CD4-positive, alpha-beta T cell treated with Interleukin-1 beta for 1 hour (primary cell): ENCODE measurements at regions not wholly inside any gene's neighbourhood (a gene's known extent, or its start where the extent isn't known, plus 50 kb on each side); places are given as distances from the start of the nearest gene placed in this dataset.
"Not testable (repeated sequence)": the region's sequence is repeated elsewhere in the genome, so short reads cannot be mapped to it uniquely, and the experiment has no call there.

Experiments used
- DNase-seq, 2 donors: peaks; one replicate each; pipeline ENCODE4 v3.0.0-alpha.2; 2020 to 2022

DNA sequence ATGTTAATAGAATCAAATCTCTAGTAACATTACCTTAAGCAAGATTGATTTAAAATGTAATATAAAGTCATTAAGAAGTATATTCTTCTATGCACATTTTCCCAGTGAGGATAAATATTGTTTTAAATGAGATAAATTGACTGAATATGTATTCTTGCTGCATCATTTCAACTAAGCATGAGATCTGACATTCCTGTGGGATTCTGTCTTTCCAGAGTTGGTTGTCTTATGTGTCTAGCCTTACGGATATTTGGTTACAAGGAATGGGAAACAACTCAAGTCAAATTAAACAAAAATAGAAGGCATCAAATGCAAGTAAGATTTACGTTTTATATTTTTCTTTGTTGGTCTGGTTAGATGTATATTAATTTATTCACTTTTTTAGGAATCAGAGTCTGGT is 287.5 kb downstream of the PTGER3 start:
- no peak for DNase-seq

DNA sequence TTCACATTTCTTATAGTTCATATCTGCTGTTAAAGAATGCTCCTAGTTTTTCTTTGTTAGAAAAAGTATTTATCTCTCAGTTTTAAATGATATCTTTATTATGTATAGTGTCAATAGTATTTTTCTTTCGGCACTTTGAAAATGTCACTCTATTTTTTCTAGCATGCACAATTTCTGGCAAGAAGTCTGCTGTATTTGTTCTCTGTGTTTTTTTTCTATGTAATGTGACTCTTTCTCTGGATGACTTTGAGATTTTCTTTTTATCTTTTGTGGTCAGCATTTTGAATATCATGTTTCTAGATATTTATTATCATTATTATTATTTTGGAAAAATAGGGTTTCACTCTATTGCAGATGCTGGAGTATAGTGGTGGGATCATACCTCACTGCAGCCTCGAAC is 285.2 kb downstream of the PTGER3 start:
- no peak for DNase-seq

DNA sequence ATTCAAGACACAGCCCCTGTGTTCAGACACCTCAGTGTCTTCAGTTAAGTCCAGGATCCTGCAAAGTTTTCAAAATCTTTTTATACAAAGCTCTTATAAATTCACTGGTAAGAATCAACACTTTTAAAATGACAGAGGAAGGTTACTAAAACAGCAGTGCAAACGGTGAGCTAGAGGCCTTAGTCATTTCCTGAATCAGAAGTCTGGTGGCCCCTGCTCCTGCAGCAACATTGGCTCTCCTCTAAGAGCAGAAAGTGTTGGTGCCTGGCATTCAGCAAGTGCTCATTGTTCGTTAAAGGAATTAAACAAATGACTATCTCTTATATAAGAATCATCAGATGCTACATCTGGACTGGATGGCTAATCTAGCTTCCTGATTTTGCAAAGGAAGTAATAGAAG is 282.9 kb downstream of the PTGER3 start:
- no peak for DNase-seq

GRCh38 chr1:70767377-70767776 is 280.2 kb downstream of the PTGER3 start:
- DNase-seq, result no peak

- no peak for DNase-seq
These were observed 279.4 kb downstream of the PTGER3 start for GRCh38 chr1:70768216-70768615.

- no peak for DNase-seq
These were observed 269.4 kb downstream of the PTGER3 start for GRCh38 chr1:70778056-70778762.

DNA sequence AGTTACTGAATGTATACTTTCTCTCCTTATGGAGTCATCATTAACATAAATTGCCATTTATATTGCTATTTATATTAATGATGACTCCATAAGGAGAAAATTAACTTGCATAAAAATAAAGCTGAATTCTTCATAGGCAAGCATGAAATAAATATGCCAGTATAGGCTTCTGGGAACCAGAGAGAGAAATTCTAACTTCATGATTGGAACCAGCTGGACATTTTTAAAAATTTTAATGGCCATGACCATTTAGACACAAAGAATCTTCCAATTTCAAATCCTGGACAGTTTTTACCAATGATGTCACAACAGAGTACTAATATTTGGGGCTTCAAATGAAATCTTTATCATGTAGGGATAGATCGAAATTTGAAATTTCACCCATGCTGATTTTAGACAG is 268.7 kb downstream of the PTGER3 start:
- DNase-seq, result no peak

DNA sequence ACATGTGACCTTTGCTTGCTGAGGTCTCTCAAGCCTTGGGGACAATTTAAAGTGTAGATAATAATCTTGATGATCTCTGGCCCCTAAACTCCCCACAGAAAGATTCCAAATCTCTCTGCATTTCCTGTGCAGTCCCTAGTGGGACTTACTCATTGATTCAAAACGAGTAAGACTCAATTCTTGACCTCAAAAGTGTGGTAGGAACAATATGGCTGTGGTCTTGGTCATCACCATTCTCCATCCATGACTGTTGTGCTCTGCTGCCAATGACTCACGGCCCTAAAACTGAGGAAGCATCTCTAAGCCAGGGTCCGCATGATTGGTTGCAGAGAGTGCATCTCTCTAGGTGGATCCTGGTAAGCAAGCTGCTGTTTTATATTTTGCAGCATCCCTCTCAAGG is 268.0 kb downstream of the PTGER3 start:
- no peak for DNase-seq

DNA sequence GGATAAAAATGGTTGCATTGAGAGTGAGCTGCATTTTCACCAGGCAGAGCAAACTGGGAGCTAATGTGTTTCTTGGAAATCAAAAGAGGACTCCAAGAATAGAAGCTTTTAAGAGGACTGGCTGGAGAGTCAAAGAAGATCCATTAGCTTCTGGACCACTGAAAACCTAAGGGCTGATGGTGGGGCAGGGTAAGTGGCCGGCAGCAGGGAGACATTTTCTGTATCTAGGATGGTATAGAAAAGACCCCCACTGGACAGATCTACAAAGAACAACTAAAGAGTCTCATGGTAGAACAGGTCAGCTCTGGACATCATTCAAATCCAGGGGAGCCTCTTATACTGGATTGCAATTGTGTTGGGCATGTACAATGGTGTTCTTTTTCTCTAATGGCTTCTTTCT is 262.3 kb downstream of the PTGER3 start:
- DNase-seq, result no peak

DNA sequence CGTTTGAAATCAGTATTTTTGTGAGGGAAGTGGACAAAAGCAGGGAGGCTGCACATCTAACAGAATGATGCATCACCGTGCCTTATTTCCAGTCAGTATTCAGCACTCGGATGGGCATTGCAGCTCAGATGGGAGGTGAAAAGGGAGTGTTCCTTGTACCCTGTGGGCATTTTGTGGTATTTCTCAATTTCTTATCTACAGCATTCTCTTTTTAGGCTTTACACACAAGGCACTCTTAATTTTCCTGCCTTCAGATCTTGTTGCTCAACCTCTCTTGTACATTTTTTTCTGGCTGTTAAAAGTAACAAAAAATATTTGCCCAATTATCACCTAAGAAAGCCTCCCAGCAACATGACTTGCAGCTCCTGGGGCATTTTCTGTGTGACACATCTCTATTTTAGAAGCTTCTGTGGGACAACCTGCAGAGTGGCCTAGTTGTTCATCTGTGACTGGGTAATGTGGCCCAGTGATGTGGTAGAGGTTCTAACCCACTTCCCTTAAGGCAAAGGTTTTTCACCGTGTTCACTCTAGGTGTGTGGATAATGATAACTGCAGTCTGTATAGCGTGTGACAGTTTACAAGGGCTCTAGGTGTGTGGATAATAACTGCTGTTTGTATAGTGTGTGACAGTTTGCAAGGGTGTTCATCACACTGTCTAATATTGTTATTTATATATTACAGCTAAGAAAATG is 257.2 kb downstream of the PTGER3 start:
- DNase-seq, result no peak

DNA sequence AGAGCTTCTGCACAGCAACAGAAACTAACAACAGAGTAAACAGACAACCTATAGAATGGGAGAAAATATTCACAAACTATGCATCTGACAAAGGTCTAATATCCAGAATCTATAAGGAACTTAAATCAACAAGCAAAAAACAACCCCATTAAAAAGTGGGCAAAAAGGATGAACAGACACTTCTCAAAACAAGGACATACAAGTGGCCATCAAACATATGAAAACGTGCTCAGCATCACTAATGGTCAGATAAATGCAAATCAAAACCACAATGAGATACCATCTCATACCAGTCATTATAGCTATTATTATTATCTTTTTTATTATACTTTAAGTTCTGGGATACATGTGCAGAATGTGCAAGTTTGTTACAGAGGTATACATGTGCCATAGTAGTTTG is 252.6 kb downstream of the PTGER3 start:
- not testable (repeated sequence) for DNase-seq

DNA sequence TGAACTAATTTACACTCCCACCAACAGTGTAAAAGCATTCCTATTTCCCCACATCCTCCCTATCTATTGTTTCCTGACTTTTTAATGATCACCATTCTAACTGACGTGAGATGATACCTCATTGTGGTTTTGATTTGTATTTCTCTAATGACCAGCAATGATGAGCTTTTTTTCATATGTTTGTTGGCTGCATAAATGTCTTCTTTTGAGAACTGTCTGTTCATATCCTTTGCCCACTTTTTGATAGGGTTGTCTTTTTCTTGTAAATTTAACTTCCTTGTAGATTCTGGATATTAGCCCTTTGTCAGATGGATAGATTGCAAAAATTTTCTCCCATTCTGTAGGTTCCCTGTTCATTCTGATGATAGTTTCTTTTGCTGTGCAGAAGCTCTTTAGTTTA is 251.3 kb downstream of the PTGER3 start:
- not testable (repeated sequence) for DNase-seq

GRCh38 chr1:70802625-70803024 is 245.0 kb downstream of the PTGER3 start:
- DNase-seq, result not testable (repeated sequence)

DNA sequence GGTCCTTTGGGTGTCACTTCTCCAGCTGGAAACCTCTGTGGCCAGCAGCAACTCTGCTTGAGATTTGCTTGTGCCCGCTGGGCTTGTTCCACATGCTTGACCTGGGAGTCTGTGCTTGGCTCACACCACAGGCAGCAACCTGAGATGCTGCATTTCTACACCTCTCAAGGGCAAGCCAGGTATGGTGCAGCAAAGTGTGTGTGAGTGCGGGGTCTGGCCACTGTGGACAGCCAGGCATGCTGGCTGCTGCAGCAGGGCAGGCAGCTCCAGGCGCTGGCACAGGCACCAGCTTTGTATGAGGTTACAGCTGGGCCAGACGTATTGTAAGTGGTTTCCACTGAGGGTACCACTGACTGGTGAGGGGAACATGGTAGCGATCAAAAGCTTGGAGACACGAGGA is 242.0 kb downstream of the PTGER3 start:
- no peak for DNase-seq

DNA sequence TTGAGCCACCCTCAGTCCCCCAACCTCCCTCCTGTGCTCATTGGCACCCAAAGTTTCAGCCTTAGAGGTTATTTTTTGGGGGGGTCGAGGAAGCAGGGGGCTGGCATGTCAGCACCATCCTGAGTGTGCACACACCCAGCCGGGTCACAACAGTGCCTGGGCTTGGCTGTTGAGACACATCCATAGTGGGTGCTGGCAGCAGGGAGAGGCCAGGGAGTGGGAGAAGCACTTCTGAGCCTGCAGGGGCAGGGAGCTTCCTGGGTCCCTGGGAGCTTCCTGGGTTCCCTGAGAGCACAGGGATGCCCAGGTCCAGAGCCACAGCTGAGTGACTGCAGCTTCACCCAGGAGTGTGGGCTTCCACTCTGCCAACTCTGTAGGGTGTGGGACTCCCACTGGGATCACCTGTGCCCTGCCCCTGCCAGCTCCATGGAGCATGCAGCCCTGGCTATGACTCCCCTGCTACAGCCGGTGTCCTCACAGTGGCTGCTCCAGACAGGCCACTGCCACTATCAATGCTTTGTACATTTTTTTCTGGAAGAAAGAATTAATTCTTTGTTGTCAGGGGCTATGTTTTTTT is 240.4 kb downstream of the PTGER3 start:
- DNase-seq, result no peak

DNA sequence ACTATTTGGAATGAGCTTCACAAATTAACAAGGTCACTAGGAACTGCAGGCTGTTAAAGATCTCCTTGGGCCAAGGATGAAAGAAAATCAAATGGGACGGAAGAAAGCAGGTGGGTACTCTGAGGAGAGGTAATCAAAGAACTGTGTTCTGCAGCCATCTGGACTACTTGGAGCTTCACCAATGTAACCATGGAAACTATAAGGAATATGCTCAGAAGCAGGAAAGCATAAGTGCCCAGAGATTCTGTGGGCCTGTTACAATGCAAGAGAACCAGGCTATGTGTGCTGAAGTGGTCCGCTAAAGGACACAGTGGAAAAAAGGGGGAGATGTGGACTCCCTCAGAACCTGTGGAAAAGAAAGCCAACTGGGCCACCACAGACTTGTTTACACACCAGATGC is 238.5 kb downstream of the PTGER3 start:
- no peak for DNase-seq

- no peak for DNase-seq
These were observed 235.8 kb downstream of the PTGER3 start for GRCh38 chr1:70811815-70812214.

DNA sequence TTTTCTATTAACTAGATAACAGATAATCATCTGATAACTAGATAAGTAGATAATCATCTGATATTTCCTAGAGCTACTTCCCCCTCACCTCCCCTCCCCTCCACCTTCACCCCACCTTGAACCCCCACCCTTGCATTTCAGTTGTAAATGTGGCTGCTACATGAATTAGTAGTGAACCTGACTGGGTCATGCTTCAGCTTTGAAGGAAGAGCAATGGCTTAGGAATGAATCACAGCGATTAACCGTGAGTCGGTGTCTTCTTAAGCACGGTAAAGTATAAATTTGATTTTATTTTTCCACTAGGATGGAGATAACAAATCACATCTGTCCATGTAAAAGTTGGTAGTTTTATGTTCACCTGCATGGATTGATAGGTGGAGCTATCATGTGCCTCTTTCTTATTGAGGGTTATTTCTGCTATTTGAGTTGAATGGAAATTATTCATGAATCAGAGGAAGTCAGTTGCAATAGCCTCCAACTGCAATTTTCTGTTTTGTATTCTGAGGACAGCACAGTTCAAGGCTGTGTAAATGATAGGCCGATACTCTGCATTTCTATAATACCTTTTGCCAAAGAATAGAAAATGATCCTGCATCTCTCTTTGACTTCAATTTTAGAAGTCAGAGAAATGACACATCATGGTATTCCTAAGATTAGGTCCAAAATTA is 235.0 kb downstream of the PTGER3 start:
- DNase-seq, result no peak

- DNase-seq, result no peak
These were observed 229.2 kb downstream of the PTGER3 start for GRCh38 chr1:70818401-70818800.

DNA sequence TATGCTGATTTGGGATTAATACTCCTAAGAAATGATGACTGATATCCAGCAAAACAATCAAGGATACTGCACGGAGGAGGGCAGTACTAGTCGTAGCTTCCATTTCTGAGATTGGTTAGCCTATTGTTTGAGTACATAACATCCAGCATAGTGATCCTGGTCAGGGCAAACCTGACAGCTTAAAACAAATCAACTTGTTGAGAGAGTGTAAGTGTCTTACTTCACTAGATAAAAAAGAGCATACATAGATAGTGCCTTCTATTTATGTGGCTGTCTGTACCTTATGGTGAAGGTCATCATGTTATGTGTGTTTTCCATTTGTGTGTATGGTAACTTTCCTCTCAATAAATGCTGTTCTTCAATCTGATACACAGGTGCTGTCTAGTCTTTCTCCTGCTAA is 228.4 kb downstream of the PTGER3 start:
- DNase-seq, result no peak

GRCh38 chr1:70819785-70820184 is 227.8 kb downstream of the PTGER3 start:
- no peak for DNase-seq

GRCh38 chr1:70820396-70820795 is 227.2 kb downstream of the PTGER3 start:
- no peak for DNase-seq

DNA sequence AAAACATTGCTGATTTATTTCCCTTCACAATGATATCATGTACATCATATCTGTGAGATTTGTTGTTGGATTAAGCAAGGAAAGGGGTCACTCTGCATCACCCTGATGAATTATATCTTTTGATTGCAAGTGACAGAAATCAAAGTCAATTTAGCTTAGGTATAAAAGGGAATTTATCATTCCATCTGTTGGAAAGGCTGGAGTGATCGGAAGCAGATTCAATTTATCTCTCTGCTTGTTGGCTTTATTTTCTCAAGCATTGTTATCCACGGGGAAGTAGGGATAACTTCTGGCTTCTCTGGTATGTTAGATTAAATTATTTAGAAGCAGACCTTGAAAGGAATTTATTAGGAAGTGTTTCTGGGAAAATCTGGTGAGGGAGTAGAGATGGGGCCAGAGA is 226.6 kb downstream of the PTGER3 start:
- no peak for DNase-seq

DNA sequence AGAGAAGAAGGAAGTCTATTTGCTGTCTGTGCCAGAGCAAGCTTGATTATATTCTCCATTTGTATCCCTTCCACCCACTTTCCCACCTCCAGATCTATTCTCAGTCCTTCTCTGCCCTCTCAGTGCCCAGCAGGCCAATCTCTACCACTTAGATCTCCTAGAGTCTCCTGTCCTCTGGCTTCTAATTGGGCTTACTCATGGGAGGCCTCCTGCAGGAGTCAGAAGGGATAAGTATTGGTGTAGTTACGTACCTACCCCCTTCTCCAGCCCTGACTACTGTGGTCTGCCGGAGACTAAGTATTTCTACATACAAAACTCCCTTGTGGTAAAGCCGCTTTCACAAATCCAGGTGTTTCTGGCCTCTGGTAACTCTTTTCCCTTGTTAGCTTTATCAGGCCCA is 221.2 kb downstream of the PTGER3 start:
- DNase-seq, result no peak
